ENCODE measurements at regions not wholly inside any gene's neighbourhood (a gene's known extent, or its start where the extent isn't known, plus 50 kb on each side); places are given as distances from the start of the nearest gene placed in this dataset.

DNA sequence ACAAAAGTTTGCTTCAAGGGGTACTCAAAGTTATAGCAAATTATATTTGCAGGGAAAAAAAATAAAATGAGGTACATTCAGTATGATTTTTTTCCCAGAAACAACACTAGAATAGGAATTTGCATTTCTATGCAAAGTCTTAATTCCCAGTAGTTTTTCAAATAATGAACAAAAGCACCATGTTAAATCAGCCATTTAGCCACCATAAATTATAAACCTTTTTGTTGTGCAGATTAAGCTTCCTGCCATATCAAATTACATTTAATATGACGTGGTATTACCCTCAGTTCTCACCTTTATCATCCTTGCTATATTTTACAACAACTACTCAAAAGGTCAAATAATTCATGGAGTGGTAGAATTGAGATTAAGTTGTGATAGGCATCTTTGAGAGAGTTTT, 136.6 kb upstream of the FRY start:
- TF ChIP-seq, protein P1, sequence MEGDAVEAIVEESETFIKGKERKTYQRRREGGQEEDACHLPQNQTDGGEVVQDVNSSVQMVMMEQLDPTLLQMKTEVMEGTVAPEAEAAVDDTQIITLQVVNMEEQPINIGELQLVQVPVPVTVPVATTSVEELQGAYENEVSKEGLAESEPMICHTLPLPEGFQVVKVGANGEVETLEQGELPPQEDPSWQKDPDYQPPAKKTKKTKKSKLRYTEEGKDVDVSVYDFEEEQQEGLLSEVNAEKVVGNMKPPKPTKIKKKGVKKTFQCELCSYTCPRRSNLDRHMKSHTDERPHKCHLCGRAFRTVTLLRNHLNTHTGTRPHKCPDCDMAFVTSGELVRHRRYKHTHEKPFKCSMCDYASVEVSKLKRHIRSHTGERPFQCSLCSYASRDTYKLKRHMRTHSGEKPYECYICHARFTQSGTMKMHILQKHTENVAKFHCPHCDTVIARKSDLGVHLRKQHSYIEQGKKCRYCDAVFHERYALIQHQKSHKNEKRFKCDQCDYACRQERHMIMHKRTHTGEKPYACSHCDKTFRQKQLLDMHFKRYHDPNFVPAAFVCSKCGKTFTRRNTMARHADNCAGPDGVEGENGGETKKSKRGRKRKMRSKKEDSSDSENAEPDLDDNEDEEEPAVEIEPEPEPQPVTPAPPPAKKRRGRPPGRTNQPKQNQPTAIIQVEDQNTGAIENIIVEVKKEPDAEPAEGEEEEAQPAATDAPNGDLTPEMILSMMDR (IDR thresholded peaks at IDR 0.05) = no peak
- TF ChIP-seq POLR2A (IDR thresholded peaks at IDR 0.05) (no peak), POLR2AphosphoS5 (IDR thresholded peaks at IDR 0.05) (no peak)

All from stomach (tissue), 4 donors.